ACHN (cell line): ENCODE measurements at regions not wholly inside any gene's neighbourhood (a gene's known extent, or its start where the extent isn't known, plus 50 kb on each side); places are given as distances from the start of the nearest gene placed in this dataset.
"Not testable (repeated sequence)": the region's sequence is repeated elsewhere in the genome, so short reads cannot be mapped to it uniquely, and the experiment has no call there.

Source experiments
- DNase-seq: peaks from one replicate; pipeline ENCODE4 v3.0.0-alpha.2; 2015
- in situ Hi-C: cut with HindIII; loops from 2 replicates; pipeline ENCODE4 v1.10.0; 2017; ENCODE audit warnings: low sequenced_read_pairs, low pct_ligation_motif_present, low pct_unique_long_range_greater_than_20kb

DNA sequence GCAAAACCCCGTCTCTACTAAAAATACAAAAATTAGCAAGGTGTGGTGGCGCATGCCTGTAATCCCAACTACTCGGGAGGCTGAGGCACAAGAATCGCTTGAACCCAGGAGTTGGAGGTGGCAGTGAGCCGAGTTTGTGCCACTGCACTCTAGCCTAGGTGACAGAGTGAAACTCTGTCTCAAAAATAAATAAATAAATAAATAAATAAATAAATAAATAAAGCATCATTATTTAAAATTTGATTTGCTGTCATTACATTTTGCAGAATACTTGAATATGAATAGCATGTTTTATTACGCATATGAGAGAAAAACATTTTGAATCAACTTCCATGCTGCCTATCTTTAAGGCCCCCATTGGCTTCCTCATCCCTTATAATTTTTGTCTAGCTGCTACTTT is 53.4 kb upstream of the MED14 start:
- in situ Hi-C loops, DNase-seq: not testable (repeated sequence)

GRCh38 chrX:40792433-40792832 is 57.1 kb upstream of the MED14 start:
- no peak for DNase-seq
- in situ Hi-C loops, result no loop called here

- DNase-seq, in situ Hi-C loops: not testable (repeated sequence)
These were observed 59.4 kb upstream of the MED14 start for GRCh38 chrX:40794829-40795130.

GRCh38 chrX:40799745-40800144 is 64.4 kb upstream of the MED14 start:
- DNase-seq, in situ Hi-C loops: not testable (repeated sequence)

GRCh38 chrX:40805404-40805803 is 70.1 kb upstream of the MED14 start:
- in situ Hi-C loops, result no loop called here
- DNase-seq, result no peak

- in situ Hi-C loops, result no loop called here
- DNase-seq, result no peak
These were observed 71.3 kb upstream of the MED14 start for GRCh38 chrX:40806513-40807220.

- in situ Hi-C loops, result no loop called here
- DNase-seq, result no peak
These were observed 72.0 kb upstream of the MED14 start for GRCh38 chrX:40807384-40807783.

DNA sequence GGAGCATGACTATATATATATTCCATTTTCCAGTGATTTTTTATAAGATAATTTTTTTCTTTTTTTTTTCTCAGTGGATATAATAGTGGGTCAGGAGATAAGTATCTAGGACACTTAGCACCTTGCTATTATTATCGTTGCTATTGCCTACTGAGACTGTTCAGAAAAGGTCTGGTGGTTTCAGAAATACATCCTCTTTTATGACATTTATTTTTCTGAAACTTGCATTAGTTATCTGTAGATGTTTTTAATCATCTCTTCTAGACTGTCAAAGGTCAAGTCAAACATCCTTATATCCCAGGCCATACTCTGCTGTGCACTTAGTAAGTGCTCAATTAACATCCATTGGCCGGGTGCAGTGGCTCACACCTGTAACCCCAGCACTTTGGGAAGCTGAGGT is 72.9 kb upstream of the MED14 start:
- in situ Hi-C loops, result no loop called here
- DNase-seq, result no peak

- DNase-seq, result peak; percentile 2
These were observed 73.9 kb upstream of the MED14 start for GRCh38 chrX:40809210-40809609.

DNA sequence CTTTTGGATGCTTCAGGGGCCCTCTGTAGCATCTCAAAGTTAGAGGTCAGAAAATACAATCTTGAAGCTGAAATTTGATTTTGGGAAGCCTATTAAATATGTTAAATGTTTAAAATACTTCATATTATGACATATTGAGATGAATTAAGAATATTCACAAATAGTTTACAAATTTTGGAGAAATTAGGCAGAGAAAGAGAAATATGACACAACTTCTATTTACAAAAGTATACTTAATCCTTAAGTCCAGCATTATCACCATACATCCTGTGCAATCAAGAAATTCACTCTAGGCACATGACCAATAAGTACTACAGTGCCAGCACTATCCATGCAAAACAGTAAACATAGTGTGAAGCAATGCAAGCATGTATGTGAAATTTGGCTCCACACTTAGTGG is 79.7 kb upstream of the MED14 start:
- in situ Hi-C loops, DNase-seq: not testable (repeated sequence)

More at GRCh38 chrX:40809210-40809609, 73.9 kb upstream of the MED14 start:
- in situ Hi-C loops, result no loop called here

- no peak for DNase-seq
- in situ Hi-C loops, result no loop called here
These were observed 81.6 kb upstream of the MED14 start for GRCh38 chrX:40816906-40817305.

GRCh38 chrX:40818236-40818635 is 82.9 kb upstream of the MED14 start:
- no peak for DNase-seq
- in situ Hi-C loops, result no loop called here

- in situ Hi-C loops, result no loop called here
- DNase-seq, result no peak
These were observed 86.4 kb upstream of the MED14 start for GRCh38 chrX:40821780-40822179.

DNA sequence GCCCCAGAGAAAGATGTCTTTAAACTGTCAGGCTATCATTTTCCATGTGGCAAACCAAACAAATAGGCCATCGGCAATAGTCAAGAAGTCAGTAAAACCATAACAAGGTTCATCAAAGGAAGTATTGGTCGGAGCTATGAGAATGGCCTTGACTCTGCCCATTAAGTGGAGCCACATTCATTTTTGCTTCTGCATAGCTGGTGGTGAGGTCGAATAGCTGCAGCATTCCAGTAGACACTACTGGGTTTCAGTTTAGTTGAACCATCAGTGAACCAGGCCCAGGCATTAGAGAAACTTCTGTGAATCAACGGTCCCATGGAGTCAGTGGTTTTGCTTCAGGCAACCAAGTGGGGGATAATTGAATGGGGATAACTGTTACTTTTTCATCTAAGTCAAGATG is 92.0 kb upstream of the MED14 start:
- DNase-seq, result no peak
- in situ Hi-C loops, result no loop called here

DNA sequence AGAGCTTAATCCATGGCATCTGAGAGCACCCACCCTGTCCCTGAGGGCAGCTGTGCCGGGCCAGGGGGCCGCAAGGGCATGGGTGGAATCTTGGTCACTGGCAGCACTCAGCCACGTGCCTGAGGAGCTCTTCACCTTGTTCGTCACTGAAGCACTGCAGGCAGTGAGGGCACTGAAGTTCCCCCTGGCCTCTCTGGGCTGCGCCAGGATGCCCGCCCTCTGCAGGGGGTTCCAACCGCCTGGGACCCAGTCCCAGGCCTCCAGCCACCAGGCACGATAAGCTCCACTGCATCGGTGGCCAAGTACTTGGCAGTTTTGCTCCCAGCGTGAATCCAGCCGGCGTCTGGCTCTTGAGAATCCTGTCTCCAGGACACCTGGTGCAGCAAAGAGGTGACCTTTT is 96.4 kb upstream of the MED14 start:
- in situ Hi-C loops, result no loop called here
- no peak for DNase-seq

DNA sequence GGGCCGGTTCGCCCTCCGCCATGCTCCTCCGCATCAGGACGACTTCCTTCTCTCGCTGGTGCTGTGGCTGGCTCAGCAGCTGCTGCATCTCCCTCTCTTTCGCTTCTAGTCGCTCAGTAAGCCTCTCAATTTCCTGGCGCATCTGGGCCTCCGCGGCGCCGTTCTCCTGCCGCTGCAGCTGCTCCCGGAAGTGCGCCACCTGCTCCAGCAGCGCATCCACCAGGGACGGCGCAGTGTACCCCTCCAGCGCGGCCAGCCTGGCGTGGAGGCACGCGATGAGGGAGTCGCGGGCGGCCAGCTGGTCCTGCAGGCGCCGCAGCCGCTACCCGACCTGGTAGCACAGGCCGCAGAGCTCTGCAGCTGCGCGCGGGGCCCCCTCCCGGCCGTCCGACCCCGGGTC is 97.4 kb upstream of the MED14 start:
- no peak for DNase-seq
- in situ Hi-C loops, result no loop called here

- no peak for DNase-seq
- in situ Hi-C loops, result no loop called here
These were observed 98.9 kb upstream of the MED14 start for GRCh38 chrX:40834225-40834624.

GRCh38 chrX:40835526-40835925 is 100.2 kb upstream of the MED14 start:
- in situ Hi-C loops, result no loop called here
- DNase-seq, result no peak

- in situ Hi-C loops, result no loop called here
- no peak for DNase-seq
These were observed 108.3 kb upstream of the MED14 start for GRCh38 chrX:40843643-40844042.

DNA sequence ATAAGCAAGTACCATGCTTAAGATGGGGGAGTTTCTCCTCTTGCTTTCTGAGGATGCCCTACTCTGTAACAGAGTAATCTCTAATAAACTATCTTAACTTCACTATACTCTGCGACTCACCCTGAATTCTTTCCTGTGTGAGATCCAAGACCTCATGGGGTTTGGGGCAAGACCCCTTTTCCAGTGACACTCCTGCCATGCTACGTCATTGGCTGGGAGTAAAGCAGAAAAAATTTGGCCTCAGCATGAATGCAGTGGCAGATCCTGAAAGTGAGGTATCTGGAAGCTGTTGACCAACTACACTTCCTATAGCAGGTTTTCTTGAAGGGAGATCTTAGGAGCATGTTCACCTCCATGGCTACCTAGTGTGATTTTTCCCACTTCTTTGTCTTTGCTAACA is 109.1 kb upstream of the MED14 start:
- no peak for DNase-seq
- in situ Hi-C loops, result no loop called here

DNA sequence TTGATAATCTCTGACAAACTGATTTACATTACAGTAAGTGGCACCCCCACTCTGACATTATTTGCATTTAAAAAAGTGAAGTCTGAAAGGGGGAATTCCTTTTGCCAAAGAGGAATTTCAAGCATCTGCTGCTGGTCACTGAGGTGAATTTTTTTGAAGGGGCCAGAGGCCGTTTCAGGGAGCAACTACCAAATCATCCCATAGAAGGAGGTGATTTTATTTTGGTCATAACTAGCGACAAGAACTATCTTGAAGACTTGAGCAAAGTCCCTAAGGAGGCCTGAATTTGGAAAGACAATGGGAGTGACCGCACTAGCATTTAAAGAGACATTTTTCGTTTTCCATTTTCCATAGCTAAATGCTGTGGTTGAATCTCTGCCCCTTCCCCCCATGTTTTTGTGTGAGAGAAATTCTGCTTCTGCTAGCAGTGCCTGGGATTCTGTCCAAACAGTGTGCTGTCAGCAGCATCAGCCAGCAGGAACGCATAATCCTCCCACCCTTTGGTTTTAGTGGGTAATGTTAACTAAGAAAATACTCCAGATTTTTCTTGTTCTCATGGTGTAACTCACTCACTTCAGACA is 110.1 kb upstream of the MED14 start:
- in situ Hi-C loops, result no loop called here
- peak; percentile 78 for DNase-seq
